Stimulated activated CD4-positive, alpha-beta T cell treated with anti-CD3 and anti-CD28 coated beads, Interleukin-4, amount 100 ng/mL, for 1 hour (primary cell): ENCODE measurements at regions not wholly inside any gene's neighbourhood (a gene's known extent, or its start where the extent isn't known, plus 50 kb on each side); places are given as distances from the start of the nearest gene placed in this dataset.
A peak's percentile ranks its signal among the peaks of the same experiment; 100 is the strongest.
"Not testable (repeated sequence)": the region's sequence is repeated elsewhere in the genome, so short reads cannot be mapped to it uniquely, and the experiment has no call there.

ENCODE experiments used
- DNase-seq: peaks from one replicate; pipeline ENCODE4 v3.0.0-alpha.2; 2020

DNA sequence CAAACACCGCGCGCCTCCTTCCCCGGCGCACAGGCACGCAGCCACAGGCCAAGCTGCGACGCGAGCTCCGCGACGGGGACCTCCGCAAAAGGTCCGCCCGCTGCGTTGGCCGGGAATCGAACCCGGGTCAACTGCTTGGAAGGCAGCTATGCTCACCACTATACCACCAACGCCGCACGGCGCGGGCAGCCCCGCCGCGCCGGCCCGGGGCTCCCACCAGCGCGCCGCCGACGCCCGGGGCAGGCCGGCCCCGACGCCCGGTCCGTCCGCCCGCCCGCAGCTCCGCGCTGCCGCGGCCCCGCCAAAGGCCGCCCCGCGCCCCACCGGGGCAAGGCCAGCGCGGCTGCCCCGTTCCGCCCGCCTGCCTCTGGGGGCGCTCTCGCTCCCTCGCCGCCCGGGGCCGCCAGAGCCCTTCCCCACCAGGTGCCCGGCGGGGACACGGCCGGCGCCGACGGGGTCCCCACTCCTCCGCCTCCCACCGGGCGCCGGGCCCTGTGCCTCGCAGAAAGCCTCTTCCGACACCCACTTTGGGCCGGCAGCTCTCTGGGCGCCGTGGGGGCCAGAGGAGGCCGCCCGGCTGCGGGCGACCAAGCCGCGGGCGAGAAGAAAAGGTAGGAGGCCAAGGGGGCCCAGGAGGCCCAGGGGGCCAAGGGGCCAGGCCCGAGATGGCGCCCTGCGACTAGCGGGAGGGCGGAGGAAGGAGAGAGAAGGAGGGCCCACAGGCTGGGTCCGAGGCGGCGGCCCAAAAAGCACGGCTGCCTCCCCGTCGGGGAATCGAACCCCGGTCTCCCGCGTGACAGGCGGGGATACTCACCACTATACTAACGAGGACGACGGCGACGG lies 50.2 kb upstream of the FCGR2A start:
- DNase-seq: not testable (repeated sequence)

DNA sequence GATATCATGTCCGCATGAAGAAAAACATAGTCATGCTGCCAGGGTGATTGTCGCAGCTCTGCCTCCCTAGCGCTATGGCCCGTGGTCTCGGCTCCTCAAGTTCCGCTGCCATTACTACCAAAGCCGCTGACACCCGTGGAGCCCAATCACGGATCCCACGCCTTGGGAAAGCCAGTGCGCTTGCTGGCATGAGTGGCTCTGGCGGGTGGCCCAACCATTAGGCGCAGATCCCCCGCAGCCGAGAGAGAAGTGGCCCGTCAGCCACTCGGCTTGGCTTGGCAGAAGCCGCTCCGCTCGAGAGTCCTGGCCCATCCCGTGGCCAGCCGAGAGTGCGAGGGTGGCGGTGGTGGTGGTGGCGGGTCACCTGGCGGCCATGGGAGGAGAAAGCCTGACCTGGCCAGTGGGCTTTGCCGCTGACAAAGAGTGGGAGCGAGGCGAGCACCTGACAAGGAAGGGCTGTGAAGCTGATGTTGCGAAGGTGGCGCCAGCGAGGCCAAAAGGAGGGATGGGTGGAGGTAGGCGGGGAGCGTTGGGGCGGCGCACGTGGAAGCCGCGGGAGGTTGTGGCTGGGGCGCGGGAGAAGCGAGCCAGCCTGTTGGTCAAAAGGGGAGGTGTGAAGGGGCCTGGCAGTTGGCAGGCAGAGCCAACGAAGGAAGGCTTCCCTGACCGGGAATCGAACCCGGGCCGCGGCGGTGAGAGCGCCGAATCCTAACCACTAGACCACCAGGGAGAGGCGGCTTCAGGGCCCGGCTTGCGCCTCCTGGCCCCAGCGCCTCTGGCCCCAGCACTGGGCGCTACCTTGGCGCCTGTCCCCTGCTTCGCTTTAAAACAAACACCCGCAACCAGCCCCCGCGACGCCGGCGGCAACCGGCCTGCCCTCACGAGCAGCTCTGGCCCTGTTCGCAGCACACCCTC lies 51.0 kb upstream of the FCGR2A start:
- not testable (repeated sequence) for DNase-seq

DNA sequence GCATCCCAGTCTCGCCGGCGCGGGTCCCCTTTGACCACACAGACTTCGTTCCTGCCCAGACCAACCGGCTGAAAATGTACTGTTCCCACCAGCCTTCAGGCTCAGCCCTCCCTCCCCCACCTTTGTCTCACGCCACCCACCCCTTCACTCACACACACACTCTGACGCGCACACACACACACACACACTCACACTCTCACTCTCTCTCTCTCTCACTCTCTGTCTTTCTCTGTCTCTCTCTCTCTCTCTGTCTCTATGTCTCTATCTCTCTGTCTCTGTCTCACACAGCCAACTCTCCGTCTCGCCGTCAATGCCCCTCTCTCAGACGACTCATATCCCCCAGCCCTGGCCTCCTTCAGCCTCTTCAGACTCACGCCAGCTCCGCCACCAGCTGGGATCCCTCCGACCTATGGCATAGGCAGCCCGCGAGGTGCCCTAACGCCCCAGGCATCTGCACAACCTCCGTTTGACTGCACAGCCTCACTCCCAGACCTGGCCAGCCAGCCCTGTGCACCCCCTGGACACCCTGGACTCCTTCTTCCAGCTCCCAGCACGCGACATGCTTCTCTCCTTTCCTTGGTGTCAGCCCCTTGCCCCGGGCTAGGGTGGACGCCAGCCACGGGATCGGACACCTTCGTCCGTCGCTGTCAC lies 53.4 kb upstream of the FCGR2A start:
- not testable (repeated sequence) for DNase-seq

DNA sequence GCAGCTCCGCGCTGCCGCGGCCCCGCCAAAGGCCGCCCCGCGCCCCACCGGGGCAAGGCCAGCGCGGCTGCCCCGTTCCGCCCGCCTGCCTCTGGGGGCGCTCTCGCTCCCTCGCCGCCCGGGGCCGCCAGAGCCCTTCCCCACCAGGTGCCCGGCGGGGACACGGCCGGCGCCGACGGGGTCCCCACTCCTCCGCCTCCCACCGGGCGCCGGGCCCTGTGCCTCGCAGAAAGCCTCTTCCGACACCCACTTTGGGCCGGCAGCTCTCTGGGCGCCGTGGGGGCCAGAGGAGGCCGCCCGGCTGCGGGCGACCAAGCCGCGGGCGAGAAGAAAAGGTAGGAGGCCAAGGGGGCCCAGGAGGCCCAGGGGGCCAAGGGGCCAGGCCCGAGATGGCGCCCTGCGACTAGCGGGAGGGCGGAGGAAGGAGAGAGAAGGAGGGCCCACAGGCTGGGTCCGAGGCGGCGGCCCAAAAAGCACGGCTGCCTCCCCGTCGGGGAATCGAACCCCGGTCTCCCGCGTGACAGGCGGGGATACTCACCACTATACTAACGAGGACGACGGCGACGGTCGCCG lies 57.4 kb upstream of the FCGR2A start:
- DNase-seq: not testable (repeated sequence)

DNA sequence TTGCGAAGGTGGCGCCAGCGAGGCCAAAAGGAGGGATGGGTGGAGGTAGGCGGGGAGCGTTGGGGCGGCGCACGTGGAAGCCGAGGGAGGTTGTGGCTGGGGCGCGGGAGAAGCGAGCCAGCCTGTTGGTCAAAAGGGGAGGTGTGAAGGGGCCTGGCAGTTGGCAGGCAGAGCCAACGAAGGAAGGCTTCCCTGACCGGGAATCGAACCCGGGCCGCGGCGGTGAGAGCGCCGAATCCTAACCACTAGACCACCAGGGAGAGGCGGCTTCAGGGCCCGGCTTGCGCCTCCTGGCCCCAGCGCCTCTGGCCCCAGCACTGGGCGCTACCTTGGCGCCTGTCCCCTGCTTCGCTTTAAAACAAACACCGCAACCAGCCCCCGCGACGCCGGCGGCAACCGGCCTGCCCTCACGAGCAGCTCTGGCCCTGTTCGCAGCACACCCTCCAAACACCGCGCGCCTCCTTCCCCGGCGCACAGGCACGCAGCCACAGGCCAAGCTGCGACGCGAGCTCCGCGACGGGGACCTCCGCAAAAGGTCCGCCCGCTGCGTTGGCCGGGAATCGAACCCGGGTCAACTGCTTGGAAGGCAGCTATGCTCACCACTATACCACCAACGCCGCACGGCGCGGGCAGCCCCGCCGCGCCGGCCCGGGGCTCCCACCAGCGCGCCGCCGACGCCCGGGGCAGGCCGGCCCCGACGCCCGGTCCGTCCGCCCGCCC lies 58.1 kb upstream of the FCGR2A start:
- DNase-seq: not testable (repeated sequence)

DNA sequence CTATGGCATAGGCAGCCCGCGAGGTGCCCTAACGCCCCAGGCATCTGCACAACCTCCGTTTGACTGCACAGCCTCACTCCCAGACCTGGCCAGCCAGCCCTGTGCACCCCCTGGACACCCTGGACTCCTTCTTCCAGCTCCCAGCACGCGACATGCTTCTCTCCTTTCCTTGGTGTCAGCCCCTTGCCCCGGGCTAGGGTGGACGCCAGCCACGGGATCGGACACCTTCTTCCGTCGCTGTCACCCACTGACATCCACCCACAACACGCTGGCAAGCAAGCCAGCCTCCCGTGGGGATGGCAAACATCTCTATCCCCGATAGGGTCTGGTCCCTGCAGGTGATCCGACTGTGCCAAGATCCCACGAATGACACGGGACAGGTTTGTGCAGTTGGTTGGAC lies 60.5 kb upstream of the FCGR2A start:
- DNase-seq: peak; percentile 21

DNA sequence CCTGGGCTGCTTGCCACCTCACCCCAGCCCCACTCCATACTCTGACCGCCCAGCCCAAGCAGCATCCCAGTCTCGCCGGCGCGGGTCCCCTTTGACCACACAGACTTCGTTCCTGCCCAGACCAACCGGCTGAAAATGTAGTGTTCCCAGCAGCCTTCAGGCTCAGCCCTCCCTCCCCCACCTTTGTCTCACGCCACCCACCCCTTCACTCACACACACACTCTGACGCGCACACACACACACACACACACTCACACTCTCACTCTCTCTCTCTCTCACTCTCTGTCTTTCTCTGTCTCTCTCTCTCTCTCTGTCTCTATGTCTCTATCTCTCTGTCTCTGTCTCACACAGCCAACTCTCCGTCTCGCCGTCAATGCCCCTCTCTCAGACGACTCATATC lies 61.0 kb upstream of the FCGR2A start:
- not testable (repeated sequence) for DNase-seq

DNA sequence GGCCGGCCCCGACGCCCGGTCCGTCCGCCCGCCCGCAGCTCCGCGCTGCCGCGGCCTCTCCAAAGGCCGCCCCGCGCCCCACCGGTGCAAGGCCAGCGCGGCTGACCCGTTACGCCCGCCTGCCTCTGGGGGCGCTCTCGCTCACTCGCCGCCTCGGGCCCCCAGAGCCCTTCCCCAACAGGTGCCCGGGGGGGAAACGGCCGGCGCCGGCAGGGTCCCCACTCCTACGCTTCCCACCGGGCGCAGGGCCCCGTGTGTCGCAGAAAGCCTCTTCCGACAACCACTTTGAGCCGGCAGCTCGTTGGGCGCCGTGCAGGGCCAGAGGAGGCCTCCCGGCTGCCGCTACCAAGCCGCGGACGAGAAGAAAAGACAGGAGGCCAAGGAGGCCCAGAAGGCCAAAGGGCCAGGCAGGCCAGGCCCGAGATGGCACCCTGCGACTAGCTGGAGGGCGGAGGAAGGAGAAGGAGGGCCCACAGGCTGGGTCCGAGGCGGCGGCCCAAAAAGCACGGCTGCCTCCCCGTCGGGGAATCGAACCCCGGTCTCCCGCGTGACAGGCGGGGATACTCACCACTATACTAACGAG lies 64.9 kb upstream of the FCGR2A start:
- DNase-seq: peak; percentile 68

DNA sequence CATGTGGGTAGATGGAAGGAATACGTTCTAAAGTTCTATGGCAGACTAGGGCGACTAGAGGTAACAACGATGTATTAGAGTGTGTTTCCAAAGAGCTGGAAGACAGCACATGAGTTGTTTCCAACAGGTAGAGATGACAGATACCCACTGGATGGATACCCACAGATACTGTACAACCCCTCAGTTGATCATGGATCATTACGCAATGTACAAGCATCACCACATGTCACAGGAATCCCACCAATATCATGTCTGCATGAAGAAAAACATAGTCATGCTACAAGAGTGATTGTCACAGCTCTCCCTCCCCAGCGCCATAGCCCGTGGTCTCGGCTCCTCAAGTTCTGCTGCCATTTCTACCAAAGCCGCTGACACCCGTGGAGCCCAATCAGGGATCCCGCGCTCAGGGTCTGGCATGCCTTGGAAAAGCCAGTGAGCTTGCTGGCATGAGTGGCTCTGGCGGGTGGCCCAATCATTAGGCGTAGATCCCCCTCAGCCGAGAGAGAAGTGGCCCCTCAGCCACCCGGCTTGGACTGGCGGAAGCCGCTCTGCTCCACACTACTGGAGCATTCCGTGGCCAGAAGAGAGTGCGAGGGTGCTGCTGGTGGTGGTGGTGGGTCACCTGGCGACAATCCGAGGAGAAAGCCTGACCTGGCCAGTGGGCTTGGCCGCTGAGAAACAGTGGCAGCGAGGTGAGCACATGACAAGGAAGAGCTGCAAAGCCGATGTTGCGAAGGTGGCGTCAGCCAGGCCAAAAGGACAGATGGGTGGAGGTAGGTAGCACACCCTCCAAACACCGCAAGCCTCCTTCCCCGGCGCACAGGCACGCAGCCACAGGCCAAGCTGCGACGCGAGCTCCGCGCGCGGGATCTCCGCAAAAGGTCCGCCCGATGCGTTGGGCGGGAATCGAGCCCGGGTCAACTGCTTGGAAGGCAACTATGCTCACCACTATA lies 65.7 kb upstream of the FCGR2A start:
- DNase-seq: peak; percentile 23

DNA sequence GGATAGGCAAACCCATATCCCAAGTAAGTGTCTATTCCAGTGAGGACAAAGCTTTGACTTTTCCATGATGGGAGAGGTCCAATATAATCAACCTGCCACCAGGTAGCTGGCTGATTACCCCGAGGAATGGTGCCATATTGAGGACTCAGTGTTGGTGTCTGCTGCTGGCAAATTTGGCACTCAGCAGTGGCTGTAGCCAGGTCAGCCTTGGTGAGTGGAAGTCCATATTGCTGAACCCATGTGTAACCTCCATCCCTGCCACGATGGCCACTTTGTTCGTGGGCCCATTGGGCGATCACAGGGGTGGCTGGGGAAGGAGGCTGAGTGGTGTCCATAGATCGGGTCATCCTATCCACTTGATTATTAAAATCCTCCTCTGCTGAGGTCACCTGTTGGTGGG lies 65.5 kb upstream of the CFAP126 start:
- not testable (repeated sequence) for DNase-seq

DNA sequence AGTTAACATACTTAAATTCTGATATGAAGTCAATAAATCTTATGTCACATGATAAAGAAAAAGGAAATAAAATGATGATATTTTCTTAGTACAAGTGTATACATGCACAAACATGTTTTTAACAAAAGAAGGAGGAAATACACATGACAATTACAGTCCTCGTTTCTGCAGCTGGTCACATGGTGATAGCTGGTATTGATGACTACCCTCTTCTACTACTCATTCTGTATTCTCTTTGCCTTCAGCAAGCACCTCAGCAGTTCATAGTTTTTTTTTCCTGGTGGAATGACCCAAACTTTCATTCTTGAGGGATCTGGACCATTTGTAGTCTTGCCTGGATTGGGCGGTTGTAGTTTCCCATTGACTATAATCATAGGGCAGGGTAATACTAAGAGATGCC lies 64.4 kb upstream of the CFAP126 start:
- no peak for DNase-seq

DNA sequence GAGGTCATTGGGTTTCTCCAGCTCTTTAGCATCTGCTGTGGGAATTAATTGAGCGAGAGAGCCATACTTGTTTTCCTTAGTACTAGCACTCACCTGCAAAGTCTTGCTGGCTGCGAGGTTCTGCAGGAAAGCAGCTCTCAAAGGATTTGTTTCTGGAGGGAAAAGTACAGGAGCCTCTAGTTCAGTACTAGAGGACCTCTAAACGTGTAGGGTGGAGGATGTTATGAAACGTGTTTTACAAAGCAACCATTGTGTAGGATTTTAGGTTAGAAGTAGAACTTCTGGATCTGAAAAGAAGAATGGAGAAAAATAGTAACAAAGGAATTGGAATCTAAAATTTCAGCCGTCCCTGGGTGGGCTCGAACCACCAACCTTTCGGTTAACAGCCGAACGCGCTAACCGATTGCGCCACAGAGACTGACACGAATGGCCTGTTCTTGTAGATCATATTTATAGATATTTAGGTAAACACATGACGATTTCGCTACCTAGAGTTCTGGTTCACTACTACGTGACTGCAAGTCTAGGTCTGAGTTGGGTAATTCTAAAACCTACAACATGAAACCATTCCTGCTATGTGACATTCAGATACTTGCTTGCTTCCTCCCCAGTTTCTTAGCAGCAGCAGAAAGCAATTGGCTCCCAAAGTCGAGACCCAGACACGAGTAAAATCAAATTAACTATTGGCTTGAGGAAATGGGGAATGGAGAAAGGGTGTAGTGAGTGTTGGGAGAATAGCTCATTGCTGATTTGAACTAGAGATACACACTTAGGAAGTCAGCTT lies 60.2 kb upstream of the CFAP126 start:
- peak; percentile 53 for DNase-seq

DNA sequence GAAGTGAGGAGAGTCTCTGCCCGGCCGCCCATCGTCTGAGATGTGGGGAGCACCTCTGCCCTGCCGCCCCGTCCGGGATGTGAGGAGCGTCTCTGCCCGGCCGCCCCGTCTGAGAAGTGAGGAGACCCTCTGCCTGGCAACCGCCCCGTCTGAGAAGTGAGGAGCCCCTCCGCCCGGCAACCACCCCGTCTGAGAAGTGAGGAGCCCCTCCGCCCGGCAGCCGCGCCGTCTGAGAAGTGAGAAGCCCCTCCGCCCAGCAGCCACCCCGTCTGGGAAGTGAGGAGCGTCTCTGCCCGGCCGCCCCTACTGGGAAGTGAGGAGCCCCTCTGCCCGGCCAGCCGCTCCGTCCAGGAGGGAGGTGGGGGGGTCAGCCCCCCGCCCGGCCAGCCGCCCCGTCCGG lies 55.2 kb upstream of the CFAP126 start:
- DNase-seq: not testable (repeated sequence)

DNA sequence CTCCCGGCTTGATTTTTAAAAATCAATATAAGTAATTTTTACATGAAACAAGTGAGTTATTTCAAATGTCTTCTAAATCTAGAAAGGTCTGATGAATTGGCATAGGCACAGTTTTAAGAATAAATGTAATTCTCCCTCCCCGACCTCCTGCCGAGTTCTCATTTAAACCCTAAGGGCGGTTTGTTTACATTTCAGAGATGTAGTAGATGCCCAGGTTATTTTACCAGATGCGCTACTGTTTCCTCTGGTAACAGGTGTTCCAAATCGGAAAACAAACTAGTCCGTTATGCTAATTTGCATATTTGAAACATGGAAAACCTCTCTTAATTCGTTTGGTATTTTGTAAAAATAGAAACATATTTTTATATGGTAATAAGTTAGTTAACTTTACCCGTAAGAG lies 53.8 kb upstream of the CFAP126 start:
- no peak for DNase-seq

DNA sequence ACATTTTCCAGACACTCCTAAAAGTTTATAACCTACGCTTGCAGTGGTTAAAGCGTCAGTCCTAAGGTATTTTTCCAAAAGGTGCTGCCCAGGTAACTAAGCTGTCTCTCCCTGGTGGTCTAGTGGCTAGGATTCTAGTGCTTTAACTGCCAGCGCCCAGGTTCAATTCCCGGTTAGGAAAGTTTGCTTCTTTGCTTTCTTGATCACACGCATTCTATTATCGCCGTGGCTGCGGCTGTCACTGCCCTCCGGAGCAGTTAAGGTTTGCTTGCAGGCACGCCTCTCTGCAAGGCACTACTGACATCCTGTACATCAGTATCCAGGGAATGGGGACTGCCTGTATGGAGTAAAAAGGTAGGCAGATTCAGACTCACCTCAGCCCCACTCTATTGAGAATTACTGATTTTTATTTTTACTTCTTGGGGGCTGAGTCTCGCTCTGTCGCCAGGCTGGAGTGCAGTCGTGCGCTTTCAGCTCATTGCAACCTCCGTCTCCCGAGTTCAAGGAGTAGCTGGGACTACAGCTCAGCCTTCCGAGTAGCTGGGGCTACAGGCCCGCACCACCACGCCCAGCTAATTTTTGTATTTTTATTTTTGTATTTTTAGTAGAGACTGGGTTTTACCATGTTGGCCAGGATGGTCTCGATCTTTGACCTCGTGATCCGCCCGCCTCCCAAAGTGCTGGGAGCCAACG lies 53.2 kb upstream of the CFAP126 start:
- no peak for DNase-seq

DNA sequence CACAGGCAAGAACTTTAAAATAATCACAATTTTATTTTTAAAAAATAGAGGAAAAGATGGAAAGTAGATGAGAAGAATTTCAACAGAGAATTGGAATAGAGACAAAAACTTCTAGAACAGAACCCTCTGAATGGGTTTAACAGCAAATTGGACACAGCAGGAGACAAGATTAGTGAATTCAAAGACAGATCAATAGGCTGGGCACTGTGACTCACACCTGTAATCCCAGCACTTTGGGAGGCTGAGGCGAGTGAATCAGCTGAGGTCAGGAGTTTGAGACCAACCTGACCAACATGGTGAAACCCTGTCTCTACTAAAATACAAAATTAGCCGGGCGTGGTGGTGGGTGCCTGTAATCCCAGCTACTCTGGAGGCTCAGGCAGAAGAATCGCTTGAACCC lies 49.9 kb upstream of the CFAP126 start:
- DNase-seq: not testable (repeated sequence)
